ENCODE measurements at regions not wholly inside any gene's neighbourhood (a gene's known extent, or its start where the extent isn't known, plus 50 kb on each side); places are given as distances from the start of the nearest gene placed in this dataset.

DNA sequence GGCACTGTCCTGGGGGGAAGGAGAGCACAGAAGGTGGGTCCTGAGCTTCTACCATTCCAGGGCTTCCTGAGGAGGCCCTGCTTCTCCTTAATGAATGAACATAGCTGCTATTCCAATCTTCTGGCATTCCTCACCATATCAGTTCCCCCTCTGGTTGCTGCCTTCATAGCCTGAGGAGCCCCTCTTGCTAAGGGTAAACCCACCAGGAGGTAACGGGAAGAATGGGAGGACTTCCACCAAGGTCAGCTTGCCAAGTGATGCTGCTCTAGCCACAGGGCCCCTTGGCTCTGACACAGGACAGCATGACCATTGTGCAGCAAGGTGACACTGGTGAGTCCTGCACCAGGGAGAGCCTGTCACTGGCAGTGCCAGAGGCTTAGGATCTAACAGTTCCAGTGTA lies 1022.5 kb downstream of the TBC1D22A start:
- DNase-seq, result no peak

GRCh38 chr22:47784367-47784983 lies 1022.0 kb downstream of the TBC1D22A start:
- DNase-seq, result no peak

GRCh38 chr22:47783433-47784366 lies 1021.2 kb downstream of the TBC1D22A start:
- DNase-seq, result no peak

- DNase-seq, result no peak
Observed at GRCh38 chr22:47782328-47783075, 1020.1 kb downstream of the TBC1D22A start.

- DNase-seq, result no peak
Observed at GRCh38 chr22:47781427-47782111, 1019.1 kb downstream of the TBC1D22A start.

DNA sequence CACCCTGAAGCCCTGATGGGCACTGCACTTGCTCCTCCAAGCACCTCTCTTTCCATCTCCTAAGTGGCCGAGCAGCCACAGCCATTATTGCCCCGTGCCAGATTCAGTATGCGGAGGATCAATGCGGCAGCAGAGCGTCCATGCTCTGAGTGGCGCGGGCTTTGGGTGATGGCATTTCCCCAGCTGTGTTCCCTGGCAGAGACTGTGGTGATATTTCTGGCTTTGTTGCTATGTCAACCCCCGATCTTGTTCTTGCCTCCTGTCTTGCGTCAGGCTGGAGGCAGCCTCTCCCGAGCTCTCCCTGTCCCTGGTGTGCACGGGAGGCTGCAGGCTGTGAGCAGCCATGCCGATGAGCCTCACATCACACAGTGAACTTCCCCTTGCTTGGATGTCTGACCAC lies 1018.6 kb downstream of the TBC1D22A start:
- DNase-seq, result no peak

GRCh38 chr22:47780281-47780875 lies 1017.9 kb downstream of the TBC1D22A start:
- DNase-seq, result no peak

DNA sequence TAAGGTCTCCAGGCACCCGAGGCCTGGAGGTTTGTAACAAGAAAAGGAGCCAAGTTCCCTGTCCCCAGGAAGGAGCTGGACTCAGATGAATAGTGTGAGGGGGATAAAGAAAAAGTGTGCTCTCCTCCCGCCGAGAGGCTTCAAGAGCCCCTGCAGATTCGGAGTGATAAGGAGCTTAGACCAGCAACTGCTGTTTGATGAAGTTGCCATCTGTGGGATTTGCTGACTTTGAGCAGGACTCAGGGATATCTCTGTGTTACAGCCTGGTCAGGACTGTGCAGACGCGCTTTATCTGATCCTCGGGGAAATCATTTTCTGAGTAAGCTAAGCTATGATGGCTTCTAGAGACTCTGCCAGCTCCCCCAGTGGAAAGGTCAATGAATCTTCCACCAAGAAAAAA lies 1017.0 kb downstream of the TBC1D22A start:
- DNase-seq, result no peak

GRCh38 chr22:47778160-47778658 lies 1015.8 kb downstream of the TBC1D22A start:
- no peak for DNase-seq

DNA sequence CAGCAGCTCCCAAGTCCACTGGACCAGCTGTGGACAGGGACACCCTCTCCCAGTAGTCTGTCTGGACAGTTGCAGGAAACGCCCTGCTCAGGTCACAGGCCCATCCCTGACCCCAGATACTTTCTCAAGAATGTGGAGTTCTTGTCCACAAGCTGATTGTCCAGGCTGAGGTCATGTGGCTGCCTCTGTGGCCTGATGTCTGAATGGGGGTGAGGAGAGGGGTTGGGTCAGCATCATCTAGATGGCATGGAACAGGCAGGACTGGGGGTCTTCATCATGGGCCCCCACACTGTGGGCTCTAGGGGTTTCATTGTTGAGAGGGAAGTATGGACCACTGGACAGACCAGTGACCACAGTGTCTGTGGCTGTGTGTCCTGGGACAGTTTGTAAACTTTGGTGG lies 1015.0 kb downstream of the TBC1D22A start:
- DNase-seq, result no peak

DNA sequence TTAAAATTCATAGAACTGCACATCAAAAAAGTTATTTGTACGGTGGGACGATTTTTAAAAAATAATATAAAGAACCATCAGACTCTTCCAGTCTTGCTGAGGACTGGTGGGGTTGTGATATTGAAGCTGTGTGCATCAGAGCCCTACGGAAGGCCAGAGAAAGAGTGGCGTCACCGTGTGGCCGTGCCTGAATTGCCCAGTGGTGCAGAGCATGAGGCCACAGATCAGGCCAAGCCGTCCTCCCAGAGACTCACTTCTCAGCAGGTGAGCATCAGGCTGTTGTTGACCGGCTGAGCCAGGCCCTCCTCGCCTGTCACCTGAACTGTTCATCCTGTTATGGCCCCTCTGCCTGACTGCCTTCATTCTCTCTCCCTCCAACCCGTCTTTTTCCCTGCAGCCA lies 1013.9 kb downstream of the TBC1D22A start:
- DNase-seq, result no peak

DNA sequence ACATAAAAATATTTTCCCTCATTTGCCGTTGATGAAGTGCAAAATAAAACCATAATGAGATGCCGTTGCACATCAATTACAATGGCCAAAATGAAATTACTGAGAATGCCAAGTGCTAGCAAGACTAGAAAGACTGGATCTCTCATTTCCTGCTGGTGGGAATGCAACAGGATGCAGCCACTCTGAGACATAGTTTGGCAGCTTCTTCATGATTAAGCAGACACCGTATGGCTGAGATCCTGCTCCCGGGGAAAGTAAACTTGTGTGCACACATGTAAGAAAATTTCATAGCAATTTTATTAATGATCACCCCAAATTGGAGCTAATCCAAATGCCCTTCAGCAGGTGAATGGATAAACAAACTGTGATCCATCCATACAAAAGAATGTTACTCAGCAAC lies 1013.2 kb downstream of the TBC1D22A start:
- peak in 1 of 2 experiments; percentile 8 for DNase-seq

- no peak for DNase-seq
Observed at GRCh38 chr22:47775191-47775590, 1012.7 kb downstream of the TBC1D22A start.

- DNase-seq, result no peak
Observed at GRCh38 chr22:47773635-47774034, 1011.2 kb downstream of the TBC1D22A start.

DNA sequence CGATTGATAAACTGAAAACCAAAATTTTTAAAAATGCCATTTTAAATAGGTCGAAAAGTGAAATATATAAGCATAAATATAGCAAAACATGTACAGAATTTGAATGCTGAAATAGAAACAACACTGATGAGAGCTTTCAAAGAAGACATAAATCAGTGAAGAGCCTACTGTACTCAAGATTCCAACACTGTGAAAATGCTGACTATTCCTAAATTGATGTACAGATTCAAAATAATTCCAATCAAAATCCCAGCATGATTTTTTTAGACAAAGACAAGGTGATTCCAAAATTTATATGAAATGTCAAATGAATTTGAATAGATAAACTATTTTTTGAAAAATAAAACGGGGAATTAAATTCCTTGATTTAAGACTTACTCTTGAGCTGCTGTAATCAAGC lies 1010.4 kb downstream of the TBC1D22A start:
- no peak for DNase-seq

GRCh38 chr22:47769652-47770051 lies 1007.2 kb downstream of the TBC1D22A start:
- no peak for DNase-seq

DNA sequence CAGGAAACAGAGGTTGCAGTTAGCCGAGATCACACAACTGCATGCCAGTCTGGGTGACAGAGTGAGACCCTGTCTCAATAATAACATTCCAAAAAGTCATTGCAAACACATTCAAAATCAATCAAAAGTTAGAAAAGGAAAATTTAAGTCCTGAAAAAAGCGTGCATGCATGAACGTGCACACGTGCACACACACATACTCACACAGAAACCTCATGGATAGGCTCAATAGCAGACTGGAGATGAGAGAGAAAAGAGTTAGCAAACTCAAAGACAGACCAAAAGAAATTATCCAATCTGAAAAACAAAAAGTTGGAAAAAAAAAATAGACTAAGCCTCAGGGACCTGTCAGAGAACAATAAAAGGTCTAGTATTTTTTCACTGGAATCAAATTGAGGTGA lies 1005.6 kb downstream of the TBC1D22A start:
- DNase-seq, result no peak

- DNase-seq, result no peak
Observed at GRCh38 chr22:47767403-47767802, 1005.0 kb downstream of the TBC1D22A start.

DNA sequence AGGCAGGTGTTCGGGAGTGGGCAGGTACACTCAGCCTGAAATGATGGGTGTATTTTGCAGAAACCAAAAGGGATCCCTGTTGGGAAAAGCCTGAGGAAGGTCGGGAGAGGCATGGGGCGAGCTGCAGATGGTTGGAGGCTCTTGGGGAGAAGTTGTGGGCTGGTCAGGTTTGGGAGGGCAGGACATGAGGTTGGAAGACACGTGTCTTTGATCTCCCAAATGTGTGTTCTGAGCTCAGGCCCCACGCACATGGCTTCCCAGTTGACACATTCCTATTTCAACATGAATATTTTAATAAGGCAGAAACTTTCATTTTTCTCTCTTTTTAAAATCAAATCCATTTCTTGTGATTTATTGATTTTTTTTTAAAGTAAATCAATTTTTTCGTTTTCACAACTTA lies 1003.3 kb downstream of the TBC1D22A start:
- DNase-seq, result no peak

DNA sequence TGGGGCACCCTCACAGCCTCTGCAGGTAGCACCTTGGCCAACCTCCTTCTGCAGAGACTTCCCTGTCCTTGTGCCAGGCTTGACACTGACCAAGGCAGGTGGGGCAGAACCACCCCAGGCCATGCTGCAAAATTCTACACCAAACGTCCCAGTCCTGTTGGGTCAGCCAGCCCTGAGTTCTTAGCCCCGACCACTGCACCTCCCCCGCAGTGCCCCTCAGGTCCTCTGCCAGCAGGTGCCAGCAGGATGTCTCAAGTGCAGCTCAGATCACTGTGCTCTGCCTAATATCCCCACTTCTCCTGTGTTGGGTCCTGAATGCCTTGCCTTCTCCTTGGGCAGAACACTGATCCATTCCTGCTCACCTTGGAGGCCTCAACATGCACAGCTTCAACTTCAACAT lies 999.7 kb downstream of the TBC1D22A start:
- DNase-seq, result no peak

DNA sequence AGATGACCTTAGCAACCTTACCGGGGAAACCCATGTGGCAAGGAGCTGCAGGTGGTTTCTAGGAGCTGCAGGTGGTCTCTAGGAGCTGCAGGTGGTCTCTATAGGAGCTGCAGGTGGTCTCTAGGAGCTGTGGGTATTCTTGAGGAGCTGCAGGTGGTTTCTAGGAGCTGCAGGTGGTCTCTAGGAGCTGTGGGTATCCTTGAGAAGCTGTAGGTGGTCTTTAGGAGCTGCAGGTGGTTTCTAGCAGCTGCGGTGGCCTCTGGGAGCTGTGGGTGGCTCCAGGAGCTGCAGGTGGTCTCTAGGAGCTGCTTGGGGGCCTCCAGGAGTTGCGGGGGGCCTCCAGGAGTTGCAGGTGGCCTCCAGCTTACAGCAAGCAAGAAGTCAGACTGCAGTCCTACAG lies 997.5 kb downstream of the TBC1D22A start:
- DNase-seq, result no peak

- DNase-seq, result no peak
Observed at GRCh38 chr22:47757741-47758140, 995.3 kb downstream of the TBC1D22A start.
